IMR-90 (cell line): ENCODE measurements at regions not wholly inside any gene's neighbourhood (a gene's known extent, or its start where the extent isn't known, plus 50 kb on each side); places are given as distances from the start of the nearest gene placed in this dataset.

ENCODE experiments used
- ATAC-seq: fragments of 200-7000 bp; cut with Tn5 transposase; 2 replicates; pipeline ENCODE4 v1.9.1; 2020; ENCODE audit warnings: low read depth, mild to moderate bottlenecking, moderate library complexity
- BruUV-seq: library from RNA; stranded (reverse); fragments of 400-500 nt; replicated peaks from 2 replicates; lab custom pipeline; 2021; lab: Mats Ljungman, UMichigan
- CTCF ChIA-PET: fragments of 300-600 bp; formaldehyde crosslinking; extraction: SDS; loops from one replicate; lab custom pipeline; 2021; ENCODE audit warnings: antibody characterized with exemption; lab: Yijun Ruan, JAX
- POLR2A ChIA-PET: fragments of 300-600 bp; sonication (Branson Sonifier 250); formaldehyde crosslinking; loops from one replicate; lab custom pipeline; 2022; ENCODE audit warnings: antibody characterized with exemption; ENCODE audit not compliant: unreplicated experiment; lab: Charles Lee
- DNase-seq: peaks from one replicate; pipeline ENCODE4 v3.0.0; 2013
- H2AFZ ChIP-seq: replicated peaks from 2 replicates; pipeline ENCODE3; 2013; ENCODE audit warnings: low read length, mild to moderate bottlenecking; ENCODE audit not compliant: poor library complexity
- H2AK5ac ChIP-seq: 2 replicates; pipeline ENCODE4 v1.6.1; 2013; ENCODE audit warnings: low read depth, low read length, inconsistent platforms
- H2AK9ac ChIP-seq: replicated peaks from 2 replicates; pipeline ENCODE3; 2013; ENCODE audit warnings: mild to moderate bottlenecking, low read depth, low read length, moderate library complexity; ENCODE audit not compliant: poor library complexity
- H2BK120ac ChIP-seq: 2 replicates; pipeline ENCODE4 v1.6.1; 2013; ENCODE audit warnings: low read depth, low read length, inconsistent platforms
- H2BK15ac ChIP-seq: 3 replicates; pipeline ENCODE4 v1.6.1; 2013; ENCODE audit warnings: low read depth, low read length, inconsistent platforms
- H2BK20ac ChIP-seq: 2 replicates; pipeline ENCODE4 v1.6.1; 2013; ENCODE audit warnings: low read depth, mild to moderate bottlenecking, inconsistent platforms, low read length, moderate library complexity
- H2BK5ac ChIP-seq: 2 replicates; pipeline ENCODE4 v1.6.1; 2013; ENCODE audit warnings: mild to moderate bottlenecking, low read depth, low read length, inconsistent platforms; ENCODE audit not compliant: poor library complexity, severe bottlenecking
- H3K14ac ChIP-seq: replicated peaks from 2 replicates; pipeline ENCODE4 v1.6.1; 2013; ENCODE audit warnings: low read depth, low read length, inconsistent platforms
- H3K18ac ChIP-seq: 2 replicates; pipeline ENCODE4 v1.6.1; 2013; ENCODE audit warnings: low read depth, low read length, control low read depth
- H3K23ac ChIP-seq: 2 replicates; pipeline ENCODE4 v1.6.1; 2013; ENCODE audit warnings: low read depth, low read length, inconsistent platforms
- H3K27ac ChIP-seq: 2 replicates; pipeline ENCODE4 v1.5.1; 2013; ENCODE audit warnings: mild to moderate bottlenecking, control low read depth, low read length; ENCODE audit not compliant: insufficient read depth
- H3K27me3 ChIP-seq: 2 replicates; pipeline ENCODE4 v1.6.1; 2013; ENCODE audit warnings: low read length; ENCODE audit not compliant: control insufficient read depth, insufficient read depth
- H3K36me3 ChIP-seq: 2 replicates; pipeline ENCODE4 v1.6.1; 2013; ENCODE audit warnings: low read length, mixed read lengths; ENCODE audit not compliant: control insufficient read depth, insufficient read depth
- H3K4ac ChIP-seq: 2 replicates; pipeline ENCODE4 v1.6.1; 2013; ENCODE audit warnings: low read depth, low read length, inconsistent platforms
- H3K4me1 ChIP-seq: 2 replicates; pipeline ENCODE4 v1.6.1; 2013; ENCODE audit warnings: low read length, mixed read lengths; ENCODE audit not compliant: control insufficient read depth, insufficient read depth
- H3K4me2 ChIP-seq: 2 replicates; pipeline ENCODE4 v1.6.1; 2013; ENCODE audit warnings: low read depth, mild to moderate bottlenecking, control low read depth, low read length, moderate library complexity
- H3K4me3 ChIP-seq: 2 replicates; pipeline ENCODE4 v1.5.1; 2013; ENCODE audit warnings: low read depth, mild to moderate bottlenecking, control low read depth, low read length, moderate library complexity; ENCODE audit not compliant: insufficient read depth
- H3K56ac ChIP-seq: 2 replicates; pipeline ENCODE4 v1.6.1; 2013; ENCODE audit warnings: low read length, inconsistent platforms; ENCODE audit not compliant: insufficient read depth; ENCODE audit errors: extremely low read depth
- H3K79me1 ChIP-seq, 2 experiments: 2 replicates each; pipeline ENCODE4 v1.6.1; 2013; ENCODE audit warnings: low read length in 2 of 2, inconsistent platforms in 1 of 2, low read depth in 1 of 2
- H3K9ac ChIP-seq: 2 replicates; pipeline ENCODE4 v1.6.1; 2013; ENCODE audit warnings: low read depth, low read length, control low read depth
- H3K9me1 ChIP-seq: 2 replicates; pipeline ENCODE4 v1.6.1; 2013; ENCODE audit warnings: low read length, inconsistent platforms; ENCODE audit not compliant: insufficient read depth
- H3K9me3 ChIP-seq: 2 replicates; pipeline ENCODE4 v1.6.1; 2013; ENCODE audit warnings: low read length; ENCODE audit not compliant: control insufficient read depth, insufficient read depth
- H4K20me1 ChIP-seq: 2 replicates; pipeline ENCODE4 v1.6.1; 2013; ENCODE audit warnings: low read length, inconsistent platforms; ENCODE audit not compliant: insufficient read depth
- H4K5ac ChIP-seq: 2 replicates; pipeline ENCODE4 v1.6.1; 2013; ENCODE audit warnings: mild to moderate bottlenecking, low read depth, low read length, control low read depth
- H4K8ac ChIP-seq, 2 experiments: 2 replicates each; pipeline ENCODE4 v1.6.1; 2013; ENCODE audit warnings: low read depth in 2 of 2, low read length in 2 of 2, control low read depth in 1 of 2, inconsistent platforms in 1 of 2
- H4K91ac ChIP-seq: 2 replicates; pipeline ENCODE4 v1.6.1; 2013; ENCODE audit warnings: low read depth, low read length, inconsistent platforms; ENCODE audit not compliant: insufficient read depth
- CEBPB ChIP-seq: IDR thresholded peaks from 2 replicates; pipeline ENCODE4 v1.6.1; 2012; ENCODE audit warnings: low read depth, low read length, improper control_type of control experiment
- CHD1 ChIP-seq: IDR thresholded peaks from 2 replicates; pipeline ENCODE4 v1.6.1; 2012; ENCODE audit warnings: low read depth, low read length, improper control_type of control experiment
- ELK1 ChIP-seq: fragments of 150-350 bp; IDR thresholded peaks from 2 replicates; pipeline ENCODE4 v1.6.1; 2016; ENCODE audit warnings: low read depth, mild to moderate bottlenecking, low read length, moderate library complexity, borderline replicate concordance
- MAFK ChIP-seq: IDR thresholded peaks from 2 replicates; pipeline ENCODE4 v1.6.1; 2012; ENCODE audit warnings: low read depth, low read length, improper control_type of control experiment
- MAZ ChIP-seq: IDR thresholded peaks from 2 replicates; pipeline ENCODE4 v1.6.1; 2012; ENCODE audit warnings: low read depth, mild to moderate bottlenecking, low read length, improper control_type of control experiment, moderate library complexity, borderline replicate concordance
- MXI1 ChIP-seq: IDR thresholded peaks from 2 replicates; pipeline ENCODE4 v1.6.1; 2012; ENCODE audit warnings: low read depth, mild to moderate bottlenecking, low read length, moderate library complexity, borderline replicate concordance
- NFE2L2 ChIP-seq: fragments of 150-350 bp; IDR thresholded peaks from 2 replicates; pipeline ENCODE4 v1.6.1; 2016; ENCODE audit warnings: low read depth, mild to moderate bottlenecking, low read length
- POLR2A ChIP-seq: IDR thresholded peaks from 2 replicates; pipeline ENCODE4 v1.6.1; 2012; ENCODE audit warnings: mild to moderate bottlenecking, low read depth, low read length
- RAD21 ChIP-seq: IDR thresholded peaks from 2 replicates; pipeline ENCODE4 v1.6.1; 2012; ENCODE audit warnings: low read length, improper control_type of control experiment
- RCOR1 ChIP-seq: IDR thresholded peaks from 2 replicates; pipeline ENCODE4 v1.6.1; 2012; ENCODE audit warnings: mild to moderate bottlenecking, low read length, improper control_type of control experiment; ENCODE audit not compliant: insufficient replicate concordance
- RFX5 ChIP-seq: IDR thresholded peaks from 2 replicates; pipeline ENCODE4 v1.8.0; 2012; ENCODE audit warnings: low read depth, mild to moderate bottlenecking, low read length, moderate library complexity
- WGBS, 2 experiments: methylation state at CpG; one replicate each; pipeline versions ENCODE4 v1.1.5 to v1.1.7; 2013; ENCODE audit warnings: missing lambda C conversion rate in 2 of 2; ENCODE audit not compliant: insufficient read length in 1 of 2; ENCODE audit errors: extremely low coverage in 2 of 2; 5-methylcytosine and 5-hydroxymethylcytosine counted together
- dilution Hi-C: fragments of 300-500 bp; cut with HindIII; formaldehyde crosslinking; loops from one replicate; pipeline ENCODE4 v1.14.3; 2018; ENCODE audit warnings: low sequenced_read_pairs; ENCODE audit not compliant: unreplicated experiment
- in situ Hi-C: fragments of 300-500 bp; cut with MboI; formaldehyde crosslinking; loops from 3 replicates; pipeline ENCODE4 v1.14.3; 2019; ENCODE audit warnings: low sequenced_read_pairs, inconsistent platforms, mixed read lengths
- intact Hi-C: fragments of 100-400 bp; cut with micrococcal nuclease; formaldehyde crosslinking; loops from 2 replicates; pipeline ENCODE4 v1.10.0; 2022

GRCh38 chr20:51910321-51911050 is 108.2 kb upstream of the SALL4 start:
- H4K20me1 ChIP-seq = no peaks in the 10 kb centered on the region
- H3K9me3 ChIP-seq = no peaks in the 10 kb centered on the region
- no peaks in the 10 kb centered on the region for H3K36me3 ChIP-seq
- no peaks in the 10 kb centered on the region for H3K9me1 ChIP-seq
- H3K18ac ChIP-seq = no peak overlapping the region
- no peak overlapping the region for H2AFZ ChIP-seq
- H3K56ac ChIP-seq = no peak overlapping the region
- no TSS peak for BruUV-seq
- no peak overlapping the region for H2BK5ac ChIP-seq
- POLR2A ChIA-PET = no interaction called here
- in situ Hi-C loops = no loop called here
- H3K23ac ChIP-seq = no peak overlapping the region
- dilution Hi-C loops = no loop called here
- no peak overlapping the region for H2BK15ac ChIP-seq
- no peaks in the 10 kb centered on the region for H3K79me1 ChIP-seq
- H2BK120ac ChIP-seq = no peak overlapping the region
- no CpG with 5 or more reads among the region's 7 CpGs for WGBS, 2 experiments
- H2BK20ac ChIP-seq = 0 out of 2 replicates have a peak overlapping the region, but pooled peaks have one; percentile 8
- no peak overlapping the region for H3K4me3 ChIP-seq
- H4K5ac ChIP-seq = no peak overlapping the region
- 0 out of 2 replicates have a peak overlapping the region, but pooled peaks have one; percentile 17 for H3K14ac ChIP-seq
- no peak overlapping the region for H3K27ac ChIP-seq
- no peak overlapping the region for H4K91ac ChIP-seq
- H2AK5ac ChIP-seq = no peak overlapping the region
- peaks cover 4% of the 10 kb centered on the region for H3K4me1 ChIP-seq
- CTCF ChIA-PET = no interaction called here
- H3K27me3 ChIP-seq = no peaks in the 10 kb centered on the region
- ATAC-seq (peak; percentile 75), DNase-seq (peak; percentile 17)
- TF ChIP-seq MAFK = no peak
- TF ChIP-seq RAD21 = no peak
- no peak for TF ChIP-seq ELK1
- no peak for TF ChIP-seq CEBPB
- no peak for TF ChIP-seq RCOR1
- TF ChIP-seq MAZ = no peak
- no peak for TF ChIP-seq NFE2L2
- TF ChIP-seq POLR2A = no peak
- TF ChIP-seq CHD1 = no peak
- no peak for TF ChIP-seq MXI1
- no peak for TF ChIP-seq RFX5
- H3K4ac ChIP-seq = no peak overlapping the region
- no peak overlapping the region for H3K9ac ChIP-seq
- no peak overlapping the region for H4K8ac ChIP-seq
- peak overlapping the region; percentile 76 for H3K4me2 ChIP-seq
- intact Hi-C loops = no loop called here
- no peak overlapping the region for H2AK9ac ChIP-seq
